ENCODE measurements at regions not wholly inside any gene's neighbourhood (a gene's known extent, or its start where the extent isn't known, plus 50 kb on each side); places are given as distances from the start of the nearest gene placed in this dataset.

DNA sequence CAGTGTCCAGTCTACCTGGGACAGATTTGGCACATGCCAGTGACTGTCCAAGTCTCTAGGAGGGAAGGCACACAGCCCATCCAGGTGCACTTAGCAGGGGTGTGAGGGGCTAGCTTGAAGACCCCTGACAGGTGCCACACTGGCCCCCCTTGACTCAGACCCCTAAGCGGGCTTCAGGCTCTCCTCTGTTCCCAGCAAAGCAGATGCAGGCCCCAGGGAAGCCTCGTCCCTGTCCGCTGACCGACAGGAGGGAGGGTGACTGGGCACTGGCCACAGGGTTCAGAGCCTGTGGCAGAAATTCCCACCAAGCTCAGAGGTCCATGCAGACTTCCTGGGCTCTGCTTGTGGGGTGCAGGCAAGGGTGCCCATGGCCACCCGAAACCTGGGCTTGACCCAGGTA, 239.8 kb upstream of the MYT1L start:
- no peak for DNase-seq (ENCODE audit: low spot score)

DNA sequence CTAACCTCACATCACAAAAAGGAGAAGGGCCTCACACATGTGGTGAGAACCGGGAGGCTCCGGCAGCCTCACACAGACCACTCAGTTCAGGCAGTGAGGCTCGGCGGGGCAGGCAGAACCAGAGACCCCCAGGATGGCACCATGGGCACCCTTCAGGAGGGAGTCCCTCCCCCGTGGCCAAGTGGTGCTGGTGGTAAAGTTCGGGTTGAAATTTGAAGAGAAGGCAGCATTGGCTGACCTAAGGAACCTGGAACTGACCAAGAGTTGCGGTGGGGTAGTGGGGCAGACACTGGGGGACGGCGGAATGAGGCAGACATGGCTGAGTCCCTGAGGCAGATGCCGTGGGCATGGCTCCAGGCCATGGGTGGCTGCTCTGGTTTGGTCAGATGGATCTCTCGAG, 239.3 kb upstream of the MYT1L start:
- no peak for DNase-seq (ENCODE audit: low spot score)

- no peak for DNase-seq (ENCODE audit: low spot score)
Measured at GRCh38 chr2:2569836-2570235, 238.8 kb upstream of the MYT1L start.

DNA sequence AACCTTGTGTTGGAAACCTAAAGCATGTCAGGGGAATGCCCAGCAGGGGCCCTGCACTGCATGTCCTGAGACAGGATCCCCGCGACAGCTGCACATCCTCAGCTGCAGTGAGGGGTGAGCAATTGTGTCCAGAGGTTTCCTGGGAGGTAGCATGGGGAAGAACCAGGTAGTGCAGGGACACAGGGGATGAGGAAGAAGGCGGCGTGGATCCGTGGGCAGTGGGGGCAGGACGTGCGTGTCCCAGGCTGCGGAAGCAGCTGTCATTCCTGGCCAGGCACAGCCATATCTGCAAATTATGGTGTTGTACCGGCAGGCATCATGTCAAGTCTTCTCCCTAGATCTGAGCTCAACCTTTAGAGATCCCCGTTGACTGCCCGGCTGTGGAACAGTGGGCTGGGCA, 238.2 kb upstream of the MYT1L start:
- DNase-seq (ENCODE audit: low spot score): no peak

- DNase-seq (ENCODE audit: low spot score): no peak
Measured at GRCh38 chr2:2568411-2568810, 237.3 kb upstream of the MYT1L start.

GRCh38 chr2:2567776-2568175, 236.7 kb upstream of the MYT1L start:
- DNase-seq (ENCODE audit: low spot score): no peak

- DNase-seq (ENCODE audit: low spot score): no peak
Measured at GRCh38 chr2:2566396-2567323, 235.6 kb upstream of the MYT1L start.

DNA sequence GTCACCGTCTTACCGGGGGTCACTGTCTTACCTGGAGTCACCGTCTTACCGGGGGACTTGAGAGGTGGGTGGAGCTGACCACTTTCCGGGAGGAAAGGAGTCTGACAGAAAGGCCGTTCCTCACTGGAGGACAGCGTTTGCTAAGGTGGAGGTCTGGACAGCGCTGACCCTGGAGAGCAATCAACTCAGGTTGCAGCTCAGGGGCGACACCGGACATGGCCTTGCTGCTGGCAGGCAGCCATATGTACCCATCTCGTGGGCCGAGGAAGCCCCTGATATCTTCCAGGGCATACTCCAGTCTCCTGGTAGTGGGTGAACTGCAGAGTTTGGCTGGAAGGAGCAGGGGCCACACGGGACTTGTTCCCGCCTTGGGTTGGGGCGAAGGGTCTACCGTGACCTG, 234.6 kb upstream of the MYT1L start:
- no peak for DNase-seq (ENCODE audit: low spot score)

DNA sequence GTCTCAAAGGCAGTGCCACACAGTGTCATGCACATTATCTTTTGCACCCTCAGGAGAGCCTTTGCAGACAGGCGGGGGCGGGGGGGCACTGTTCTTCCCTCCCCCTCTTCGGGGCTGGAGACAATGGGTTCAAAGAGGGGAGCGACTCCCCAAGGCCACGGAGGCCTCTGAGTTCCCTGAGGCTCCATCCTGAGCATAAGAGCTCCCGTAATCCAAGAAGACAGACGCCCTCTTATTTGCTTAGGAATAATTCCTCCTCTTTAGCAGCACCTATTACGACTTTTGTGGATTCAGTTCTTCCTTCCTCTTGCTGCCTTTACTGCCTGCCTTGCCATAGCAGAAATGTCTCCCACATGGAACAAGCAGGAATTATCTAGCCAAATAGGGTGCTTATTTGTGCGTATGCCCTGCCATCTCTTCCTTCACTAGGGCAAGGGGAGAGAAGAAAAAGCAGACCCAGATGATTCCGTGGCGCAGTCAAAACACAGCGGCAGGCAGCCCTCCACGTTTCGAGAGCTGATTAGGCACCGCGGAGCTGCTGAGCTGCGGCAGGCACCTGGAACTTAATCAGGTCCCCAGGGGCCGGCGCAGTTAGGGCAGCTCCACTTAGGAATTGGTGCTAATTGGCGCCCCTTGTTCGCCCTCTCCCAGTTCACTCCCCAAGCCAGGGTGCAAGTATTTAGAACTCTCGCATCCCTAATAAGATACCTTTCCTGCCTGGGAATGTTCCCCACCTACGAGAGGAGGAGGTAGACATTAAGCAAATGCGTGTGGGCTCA, 233.4 kb upstream of the MYT1L start:
- DNase-seq (ENCODE audit: low spot score): no peak

GRCh38 chr2:2563309-2563860, 232.3 kb upstream of the MYT1L start:
- no peak for DNase-seq (ENCODE audit: low spot score)

GRCh38 chr2:2562867-2563266, 231.8 kb upstream of the MYT1L start:
- DNase-seq (ENCODE audit: low spot score): no peak

- DNase-seq (ENCODE audit: low spot score): no peak
Measured at GRCh38 chr2:2561346-2562095, 230.4 kb upstream of the MYT1L start.

GRCh38 chr2:2560374-2561015, 229.4 kb upstream of the MYT1L start:
- no peak for DNase-seq (ENCODE audit: low spot score)

GRCh38 chr2:2558476-2558875, 227.4 kb upstream of the MYT1L start:
- no peak for DNase-seq (ENCODE audit: low spot score)

- no peak for DNase-seq (ENCODE audit: low spot score)
Measured at GRCh38 chr2:2557475-2557874, 226.4 kb upstream of the MYT1L start.

- no peak for DNase-seq (ENCODE audit: low spot score)
Measured at GRCh38 chr2:2550856-2551255, 219.8 kb upstream of the MYT1L start.

DNA sequence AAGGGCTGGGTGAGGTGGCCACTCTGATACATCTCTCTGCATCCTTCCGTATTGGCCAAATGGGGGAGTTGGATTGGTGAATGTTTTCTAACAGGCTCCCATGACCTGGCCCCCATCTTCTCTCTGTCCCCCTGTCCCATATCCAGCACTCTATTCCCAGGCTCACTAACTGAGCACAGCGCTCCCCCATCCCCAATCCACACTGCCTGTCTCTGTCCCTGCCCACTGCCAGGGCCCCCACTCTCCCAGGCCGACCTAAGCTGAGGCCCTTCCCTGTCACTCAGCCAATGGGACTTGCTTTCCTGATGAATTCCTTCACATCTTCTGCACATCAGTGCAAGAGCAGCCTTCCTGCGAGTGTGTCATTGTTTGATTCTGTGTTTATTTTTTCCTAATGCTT, 216.8 kb upstream of the MYT1L start:
- DNase-seq (ENCODE audit: low spot score): no peak

DNA sequence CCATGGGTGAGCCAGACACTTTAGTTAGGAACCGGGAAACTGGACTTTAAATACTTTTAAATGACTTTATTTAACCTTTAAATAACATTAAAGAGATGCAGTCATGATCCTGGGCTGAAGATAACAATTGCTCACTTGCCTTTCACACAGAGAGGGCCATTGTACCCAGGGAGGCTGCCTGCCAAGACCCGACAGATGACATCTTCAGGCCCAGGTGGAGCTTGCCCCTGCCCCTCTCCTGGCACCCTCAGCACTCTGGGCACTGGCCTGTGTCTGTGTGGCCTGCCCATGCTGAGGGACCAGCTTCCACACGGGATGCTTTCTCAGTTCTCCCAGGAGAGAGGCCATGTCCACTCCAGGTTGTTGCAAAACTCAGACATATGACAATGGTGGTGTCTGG, 216.4 kb upstream of the MYT1L start:
- no peak for DNase-seq (ENCODE audit: low spot score)

- no peak for DNase-seq (ENCODE audit: low spot score)
Measured at GRCh38 chr2:2546046-2546445, 215.0 kb upstream of the MYT1L start.

DNA sequence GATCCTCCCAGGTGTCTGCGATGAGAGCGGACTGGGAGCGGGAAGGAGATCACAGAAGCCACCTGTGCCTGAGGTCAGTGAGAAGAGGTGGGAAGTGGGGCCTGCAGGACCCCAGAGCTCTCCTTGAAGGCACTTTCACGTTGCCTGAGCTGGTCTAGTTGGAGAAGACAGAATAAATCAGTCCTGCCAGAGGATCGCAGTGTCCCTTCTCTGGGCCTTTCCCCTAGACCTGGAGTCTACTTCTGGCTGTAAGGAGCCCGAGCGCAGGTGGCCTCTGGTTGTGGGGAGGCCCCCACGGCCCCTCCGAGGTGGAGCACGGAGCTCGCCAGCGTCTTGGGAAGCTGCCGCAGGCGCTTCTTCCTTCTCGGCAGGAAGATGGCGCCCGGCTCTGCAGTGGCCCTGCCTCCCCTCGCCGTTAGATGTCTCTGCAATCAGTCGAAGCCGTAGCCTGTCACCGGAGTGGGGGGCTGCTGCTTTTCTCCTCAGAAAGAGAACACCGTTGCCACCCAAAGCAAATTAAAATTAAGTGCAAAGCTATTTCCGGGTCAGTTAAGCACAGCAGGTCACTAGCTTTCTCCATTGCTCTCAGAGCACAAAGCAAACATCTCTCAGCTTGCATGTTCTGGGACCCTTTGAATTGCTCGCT, 212.0 kb upstream of the MYT1L start:
- no peak for DNase-seq (ENCODE audit: low spot score)

DNA sequence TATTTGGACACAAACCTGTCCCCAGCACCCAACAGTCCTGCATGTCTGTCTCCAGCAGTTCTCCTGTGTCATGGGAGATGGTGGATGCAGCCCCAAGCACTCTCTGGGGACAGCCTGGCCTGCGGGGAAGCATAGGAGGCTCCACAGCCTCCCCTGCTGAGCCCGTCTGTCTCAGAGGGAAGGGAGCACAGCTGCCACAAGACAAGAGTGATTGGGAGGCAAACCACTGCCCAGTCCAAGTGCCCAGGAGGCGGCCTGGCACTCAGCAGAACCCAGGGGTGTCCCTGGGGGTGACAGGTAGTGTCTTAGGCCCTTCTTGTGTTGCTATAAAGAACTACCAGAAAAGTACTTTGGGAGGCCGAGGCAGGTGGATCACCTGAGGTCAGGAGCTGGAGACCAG, 211.2 kb upstream of the MYT1L start:
- no peak for DNase-seq (ENCODE audit: low spot score)

Measured in AG20443 (cell line).